Bronchial epithelial cell (primary cell): ENCODE measurements at regions not wholly inside any gene's neighbourhood (a gene's known extent, or its start where the extent isn't known, plus 50 kb on each side); places are given as distances from the start of the nearest gene placed in this dataset.

Experiments used
- DNase-seq: peaks from one replicate; pipeline ENCODE4 v3.0.0-alpha.2; 2010; ENCODE audit warnings: low read depth
- FAIRE-seq: peaks from 2 replicates; lab custom pipeline; 2011; peaks lifted over from hg19 to GRCh38; lab: Jason Lieb, UNC
- H3K27me3 ChIP-seq: 2 replicates; pipeline ENCODE4 v1.5.1; 2011; ENCODE audit warnings: low read length; ENCODE audit not compliant: control insufficient read depth, insufficient read depth
- H3K36me3 ChIP-seq: 2 replicates; pipeline ENCODE4 v1.5.1; 2011; ENCODE audit warnings: low read length; ENCODE audit not compliant: control insufficient read depth, insufficient read depth
- H3K4me3 ChIP-seq: 2 replicates; pipeline ENCODE4 v1.5.1; 2011; ENCODE audit warnings: mild to moderate bottlenecking, low read depth, low read length, control low read depth
- CTCF ChIP-seq: IDR thresholded peaks from 2 replicates; pipeline ENCODE4 v1.5.1; 2011; ENCODE audit warnings: mild to moderate bottlenecking, moderate library complexity, low read length, control low read depth, inconsistent platforms; ENCODE audit not compliant: insufficient read depth, severe bottlenecking

GRCh38 chr6:93581371-93581770 is 162.0 kb upstream of the EPHA7 start:
- Histone ChIP-seq H3K4me3 (no peak overlapping the region), H3K36me3 (no peaks in the 10 kb centered on the region), H3K27me3 (no peaks in the 10 kb centered on the region)
- TF ChIP-seq CTCF = no peak
- FAIRE-seq (no peak), DNase-seq (no peak)

GRCh38 chr6:93580446-93580845 is 161.1 kb upstream of the EPHA7 start:
- Histone ChIP-seq H3K4me3 (no peak overlapping the region), H3K36me3 (no peaks in the 10 kb centered on the region), H3K27me3 (no peaks in the 10 kb centered on the region)
- no peak for DNase-seq
- TF ChIP-seq CTCF = no peak
- FAIRE-seq = no peak

GRCh38 chr6:93575495-93576267 is 156.3 kb upstream of the EPHA7 start:
- FAIRE-seq = no peak
- no peaks in the 10 kb centered on the region for H3K27me3 ChIP-seq
- no peak overlapping the region for H3K4me3 ChIP-seq
- TF ChIP-seq CTCF = no peak
- no peak for DNase-seq
- no peaks in the 10 kb centered on the region for H3K36me3 ChIP-seq

GRCh38 chr6:93574299-93574698 is 154.9 kb upstream of the EPHA7 start:
- Histone ChIP-seq H3K4me3 (no peak overlapping the region), H3K27me3 (no peaks in the 10 kb centered on the region), H3K36me3 (no peaks in the 10 kb centered on the region)
- DNase-seq (no peak), FAIRE-seq (no peak)
- TF ChIP-seq CTCF = no peak

- TF ChIP-seq CTCF = no peak
- no peaks in the 10 kb centered on the region for H3K27me3 ChIP-seq
- FAIRE-seq = no peak
- no peaks in the 10 kb centered on the region for H3K36me3 ChIP-seq
- no peak overlapping the region for H3K4me3 ChIP-seq
- DNase-seq = no peak
Observed at GRCh38 chr6:93571346-93571745, 152.0 kb upstream of the EPHA7 start.

- no peak for FAIRE-seq
- no peaks in the 10 kb centered on the region for H3K27me3 ChIP-seq
- no peak overlapping the region for H3K4me3 ChIP-seq
- no peak for DNase-seq
- H3K36me3 ChIP-seq = no peaks in the 10 kb centered on the region
- TF ChIP-seq CTCF = no peak
Observed at GRCh38 chr6:93568169-93568568, 148.8 kb upstream of the EPHA7 start.
